Erythroblast (primary cell): ENCODE measurements at regions not wholly inside any gene's neighbourhood (a gene's known extent, or its start where the extent isn't known, plus 50 kb on each side); places are given as distances from the start of the nearest gene placed in this dataset.

ENCODE experiments used
- DNase-seq, 2 experiments: peaks; one replicate each; lab custom pipeline; 2025; lab: John Stamatoyannopoulos, UW
- GATA1 ChIP-seq: IDR thresholded peaks from 2 replicates; pipeline ENCODE4 v1.6.1; 2011; ENCODE audit warnings: low read depth, mild to moderate bottlenecking, control low read depth, low read length, moderate library complexity
- POLR2A ChIP-seq: IDR thresholded peaks from 2 replicates; pipeline ENCODE4 v1.6.1; 2011; ENCODE audit warnings: mild to moderate bottlenecking, low read length

DNA sequence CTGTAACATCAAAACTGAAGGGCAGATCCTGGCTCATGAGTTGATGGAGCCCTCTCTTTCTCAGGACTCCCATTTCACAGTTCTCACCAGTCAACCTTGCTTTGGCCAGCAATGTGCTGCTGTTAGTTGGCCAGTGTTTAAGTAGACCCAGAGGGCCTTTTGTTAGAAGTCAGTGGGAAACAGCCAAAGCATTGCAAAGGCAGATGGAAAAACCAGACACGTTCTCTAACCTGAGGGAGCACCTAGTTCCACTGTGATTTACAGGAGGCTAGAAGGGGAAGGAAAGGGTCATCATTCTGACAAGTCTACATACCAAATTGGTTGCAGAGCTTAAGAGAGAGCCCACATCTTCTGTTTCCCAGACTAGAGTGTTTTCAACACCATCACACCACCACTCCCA is 196.4 kb downstream of the OPA1 start:
- no peak for TF ChIP-seq GATA1
- TF ChIP-seq POLR2A = no peak
- no peak for DNase-seq

DNA sequence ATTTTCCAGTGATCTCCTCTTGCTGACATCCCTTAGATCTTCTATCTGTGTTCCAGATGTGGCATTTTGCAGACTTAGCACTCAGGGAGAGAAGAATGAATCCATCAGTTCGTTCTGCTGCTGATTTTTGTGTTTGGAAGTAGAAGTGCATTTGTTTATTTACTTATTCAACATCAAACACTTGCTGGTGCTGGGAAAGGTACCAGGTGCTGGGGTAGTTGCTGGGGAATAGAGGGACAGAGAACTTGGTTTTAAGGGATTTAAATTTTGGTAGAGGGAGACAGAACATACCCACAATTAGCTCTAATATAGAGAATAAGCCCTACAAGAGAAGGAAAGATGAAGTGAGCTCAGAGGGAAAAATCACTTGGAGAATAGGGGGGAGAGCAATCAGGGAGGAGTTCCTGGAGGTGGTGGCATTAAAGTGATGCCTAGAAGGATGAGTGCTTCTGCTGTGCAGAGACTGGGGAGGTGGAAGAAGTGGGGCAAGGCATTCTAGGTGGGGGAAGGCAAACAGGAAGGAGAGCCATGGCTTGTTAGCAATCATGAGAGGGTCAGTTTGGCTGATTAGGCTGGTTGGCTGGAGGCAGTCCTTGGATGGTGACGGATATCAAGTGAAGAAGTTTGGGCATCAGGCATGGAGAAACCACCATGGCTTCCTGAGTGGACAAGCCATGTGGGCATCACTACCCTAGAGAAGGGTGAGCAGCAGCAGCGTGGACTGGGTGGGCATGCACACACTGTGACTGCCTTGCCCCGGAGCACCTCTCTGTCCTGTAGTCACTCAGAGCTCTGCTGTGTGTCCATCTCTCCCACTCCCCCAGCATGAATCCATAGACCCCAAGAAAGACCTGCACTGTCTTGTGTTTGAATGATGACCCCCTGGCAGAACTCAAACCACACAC is 197.3 kb downstream of the OPA1 start:
- TF ChIP-seq GATA1 (no peak), POLR2A (no peak)
- DNase-seq = no peak

DNA sequence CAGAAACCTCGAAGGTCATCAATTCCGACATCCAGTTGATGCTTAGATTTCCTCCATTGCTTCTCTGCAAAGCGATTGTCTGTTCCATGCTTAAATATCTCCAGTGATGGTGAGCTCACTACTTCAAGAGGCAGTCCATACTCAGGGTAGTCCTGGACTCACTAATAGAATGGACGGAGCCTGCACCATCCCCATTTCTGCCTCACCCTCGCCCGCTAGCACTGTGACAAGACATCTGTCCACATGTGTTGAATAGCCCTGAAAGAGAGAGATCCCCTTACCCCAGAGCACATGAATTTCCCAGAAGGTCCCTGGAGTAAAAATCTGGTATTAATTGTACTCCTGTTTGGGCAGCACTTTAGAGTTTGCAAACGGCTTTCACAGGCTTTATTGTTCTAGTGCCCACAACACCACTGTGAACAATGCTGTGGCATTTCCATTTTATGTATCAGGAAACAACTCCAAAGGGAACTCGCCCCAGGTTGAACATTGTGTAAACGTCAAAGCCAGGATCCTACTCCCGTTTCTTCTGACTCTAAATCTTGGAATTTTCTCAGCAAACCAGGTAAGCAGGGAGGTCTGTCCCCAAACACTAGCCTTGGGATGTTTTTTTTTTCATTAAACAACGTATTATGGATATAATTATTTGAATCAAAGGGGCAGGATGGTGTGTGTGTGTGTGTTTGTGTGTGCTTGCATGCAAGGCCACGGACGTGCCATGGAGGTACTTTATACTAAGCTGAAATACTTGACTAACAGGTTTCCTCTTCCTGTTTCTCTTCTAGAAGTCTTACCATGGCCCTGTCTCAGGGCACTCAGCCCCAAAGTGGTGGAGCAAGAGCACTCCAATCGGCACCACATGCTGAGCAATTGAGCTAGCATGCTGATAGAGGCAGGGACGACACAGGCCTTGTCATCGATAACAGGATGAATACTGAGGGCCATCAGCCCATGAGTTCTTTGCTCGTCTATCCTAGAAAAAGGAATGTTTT is 198.3 kb downstream of the OPA1 start:
- TF ChIP-seq POLR2A (no peak), GATA1 (no peak)
- peak in 1 of 2 experiments; percentile 7 for DNase-seq

DNA sequence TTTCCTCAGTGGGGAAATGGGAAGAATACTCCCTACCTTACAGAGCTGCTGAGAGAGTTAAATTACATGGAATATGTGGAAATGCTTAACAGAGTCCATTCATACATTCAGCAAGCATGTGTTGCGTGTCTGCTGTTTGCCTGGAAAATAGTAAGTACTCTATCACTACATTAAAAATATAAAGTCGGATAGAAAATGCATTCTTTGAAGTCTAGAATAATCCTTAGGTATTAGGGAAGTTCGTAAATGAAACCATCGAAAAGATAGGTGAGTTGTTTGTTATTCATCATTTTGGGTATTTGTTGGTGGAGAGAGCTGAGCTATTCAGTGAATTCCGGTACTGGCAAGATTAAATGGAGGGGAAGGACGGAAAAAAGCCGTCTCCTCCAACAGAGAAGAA is 200.1 kb downstream of the OPA1 start:
- TF ChIP-seq POLR2A (no peak), GATA1 (no peak)

DNA sequence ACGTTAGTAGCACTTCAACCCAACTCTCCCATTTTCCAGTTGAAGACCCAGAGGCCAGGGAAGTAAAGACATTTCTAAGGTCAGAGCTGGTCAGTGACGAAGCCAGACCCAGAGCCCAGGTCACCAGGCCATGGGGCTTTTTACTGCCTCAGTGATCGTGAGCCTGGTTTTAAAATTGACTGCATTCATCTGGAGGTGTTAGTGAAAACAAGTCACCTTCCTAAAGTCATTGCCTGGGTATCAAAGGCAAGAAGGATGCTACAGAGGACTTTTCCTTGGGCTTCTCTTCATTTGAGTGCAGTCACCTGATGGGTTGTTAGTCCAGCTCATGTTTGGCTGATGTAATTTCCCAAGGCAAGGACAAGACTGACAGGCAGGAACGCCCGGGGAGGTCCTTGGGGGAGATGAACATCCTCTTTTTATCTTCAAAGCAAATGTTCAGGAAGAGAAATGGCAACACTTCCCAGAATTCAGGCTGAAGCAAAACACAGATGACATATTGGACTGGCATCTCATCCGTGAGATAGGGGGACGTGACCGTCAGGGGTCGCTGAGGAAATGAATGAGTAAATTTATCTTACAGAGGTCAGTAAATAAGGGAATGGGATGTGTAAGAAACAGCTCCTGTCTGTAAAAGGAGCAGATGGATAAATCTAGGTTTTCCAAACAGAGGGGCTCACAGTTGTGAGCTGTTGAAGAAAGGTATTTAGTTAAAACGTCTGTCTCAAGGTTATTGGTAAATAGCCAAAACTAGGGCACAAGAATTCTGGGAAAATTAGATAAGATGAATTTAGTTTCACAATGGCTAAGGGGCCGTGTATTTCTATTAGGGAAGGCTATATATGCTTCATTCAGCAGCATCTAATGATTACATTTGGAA is 201.2 kb downstream of the OPA1 start:
- DNase-seq = peak; percentile 24 to 50
- no peak for TF ChIP-seq GATA1
- no peak for TF ChIP-seq POLR2A

More for the DNA sequence above, 200.1 kb downstream of the OPA1 start:
- DNase-seq = no peak

DNA sequence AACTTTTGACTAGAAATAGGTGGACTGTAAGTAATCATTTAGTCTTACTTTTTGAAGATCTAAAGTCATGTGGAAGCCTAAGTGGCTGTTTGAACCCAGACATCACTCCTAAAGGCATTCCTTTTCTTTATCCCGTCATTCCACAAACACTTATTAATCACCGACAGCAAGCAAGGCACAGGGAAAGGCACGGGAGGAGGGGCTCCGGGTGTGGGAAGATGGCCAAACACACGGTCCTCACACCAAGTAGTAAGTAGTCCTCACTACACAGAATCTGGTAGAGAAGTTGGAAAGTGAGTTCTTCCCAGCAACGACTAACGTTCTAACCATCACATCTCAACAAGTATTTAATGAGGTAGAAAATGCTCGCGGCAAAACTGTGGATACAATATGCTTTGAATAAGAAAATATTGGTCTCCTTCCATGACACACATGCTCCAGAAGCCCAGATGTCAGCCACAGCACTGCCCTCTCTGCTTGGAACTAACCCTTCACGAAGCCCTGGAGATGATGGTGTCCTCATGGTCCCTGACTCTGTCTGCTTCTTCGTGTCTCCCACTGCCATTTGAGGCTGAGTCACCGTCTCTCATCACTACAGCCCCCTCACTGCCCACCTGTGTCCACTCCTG is 202.2 kb downstream of the OPA1 start:
- no peak for DNase-seq
- TF ChIP-seq GATA1 = no peak
- TF ChIP-seq POLR2A = no peak

DNA sequence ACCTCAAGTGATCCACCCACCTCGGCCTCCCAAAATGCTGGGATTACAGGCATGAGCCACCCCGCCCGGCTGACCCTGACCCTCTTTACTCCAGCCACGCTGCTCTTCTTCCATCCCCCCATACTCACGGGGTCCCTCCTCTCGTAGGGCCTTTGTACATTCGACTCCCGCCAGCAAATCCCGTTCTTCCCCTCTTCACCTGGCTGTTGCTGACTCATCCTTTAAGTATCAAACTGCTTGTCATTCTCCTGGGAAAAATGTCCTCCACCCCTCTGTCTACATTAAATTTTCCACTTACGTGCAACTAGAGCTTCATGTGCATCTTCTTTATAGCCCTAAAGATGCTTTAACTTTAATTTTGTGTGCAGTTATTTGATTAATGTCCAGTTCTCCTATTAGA is 203.1 kb downstream of the OPA1 start:
- DNase-seq = no peak
- TF ChIP-seq POLR2A = no peak
- TF ChIP-seq GATA1 = no peak

DNA sequence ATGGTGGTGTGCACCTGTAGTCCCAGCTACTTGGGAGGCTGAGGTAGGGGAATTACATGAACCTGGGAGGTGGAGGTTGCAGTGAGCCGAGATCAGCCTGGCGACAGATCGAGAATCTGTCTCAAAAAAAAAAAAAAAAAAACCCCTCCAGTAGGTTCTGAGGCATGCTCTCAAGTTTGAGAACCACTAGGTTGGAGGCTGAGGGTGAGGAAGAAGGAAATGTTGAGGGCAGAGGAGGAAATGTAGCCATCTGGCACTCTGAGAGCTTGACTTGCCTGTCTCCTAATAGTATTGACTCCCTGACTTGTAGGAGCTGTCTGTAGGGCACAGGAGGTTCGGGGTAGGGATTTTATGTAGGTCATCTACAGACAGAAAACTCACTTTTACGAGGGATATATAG is 204.6 kb downstream of the OPA1 start:
- no peak for DNase-seq
- TF ChIP-seq GATA1 = no peak
- no peak for TF ChIP-seq POLR2A

DNA sequence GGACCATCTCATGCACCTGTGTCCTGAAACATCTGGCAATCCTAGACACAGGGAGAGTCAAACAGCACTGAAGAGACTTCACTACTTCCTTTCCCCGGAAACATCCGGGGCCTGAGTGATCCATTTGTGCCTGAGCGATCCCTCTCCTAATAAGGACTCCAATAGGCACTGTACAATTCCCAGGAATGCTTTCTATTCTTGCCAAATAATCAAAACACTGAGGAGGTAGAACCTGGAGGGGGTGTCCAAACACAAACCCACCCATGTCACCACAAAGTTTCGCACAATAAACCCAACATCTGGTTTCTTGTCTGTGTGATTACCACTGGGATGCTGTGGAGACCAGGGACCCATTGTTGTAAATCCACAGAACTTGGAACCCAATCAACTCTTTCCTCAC is 205.0 kb downstream of the OPA1 start:
- TF ChIP-seq POLR2A = no peak
- no peak for TF ChIP-seq GATA1
- DNase-seq = no peak

DNA sequence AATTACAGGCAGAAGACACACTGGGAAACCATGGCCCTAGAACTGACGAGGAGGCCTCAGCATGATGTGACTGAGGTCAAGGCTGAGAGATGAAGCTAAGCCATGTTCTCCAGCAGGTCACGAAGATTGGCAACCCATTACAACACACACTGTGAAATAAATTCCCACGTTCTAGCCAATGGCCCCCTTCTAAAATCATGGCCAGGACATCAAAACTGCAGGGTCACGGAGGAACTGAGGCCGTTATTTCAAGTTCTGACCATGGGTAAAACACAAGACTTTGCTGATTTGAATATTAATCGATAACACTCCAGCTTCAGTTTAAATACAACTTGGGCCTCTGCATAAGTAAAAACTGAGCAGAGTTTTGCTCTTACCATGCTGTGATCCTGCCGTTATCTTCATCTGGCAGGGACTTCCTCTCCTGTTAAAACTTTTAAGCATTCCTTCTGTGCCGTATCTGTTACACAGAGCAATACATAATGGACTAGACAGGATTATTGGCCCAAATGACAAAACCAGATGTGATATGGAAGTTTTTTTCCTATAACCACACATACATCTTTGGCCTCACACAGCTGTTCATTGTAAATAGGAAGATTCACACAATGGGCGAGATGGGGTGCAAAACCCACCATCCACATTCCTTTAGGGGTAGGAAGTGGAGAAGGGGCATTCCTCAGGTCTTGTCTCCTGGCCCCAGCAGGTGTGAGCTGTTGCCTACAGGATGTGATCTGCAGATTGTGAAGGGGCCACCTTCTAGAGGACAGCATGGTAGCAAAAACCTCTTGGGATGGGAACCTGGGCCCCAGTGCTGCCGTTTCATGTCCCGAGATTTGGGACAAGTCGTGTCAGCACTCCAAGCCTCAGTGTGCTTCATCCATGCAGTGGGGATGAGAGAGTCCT is 207.4 kb downstream of the OPA1 start:
- no peak for DNase-seq
- TF ChIP-seq POLR2A (no peak), GATA1 (no peak)

DNA sequence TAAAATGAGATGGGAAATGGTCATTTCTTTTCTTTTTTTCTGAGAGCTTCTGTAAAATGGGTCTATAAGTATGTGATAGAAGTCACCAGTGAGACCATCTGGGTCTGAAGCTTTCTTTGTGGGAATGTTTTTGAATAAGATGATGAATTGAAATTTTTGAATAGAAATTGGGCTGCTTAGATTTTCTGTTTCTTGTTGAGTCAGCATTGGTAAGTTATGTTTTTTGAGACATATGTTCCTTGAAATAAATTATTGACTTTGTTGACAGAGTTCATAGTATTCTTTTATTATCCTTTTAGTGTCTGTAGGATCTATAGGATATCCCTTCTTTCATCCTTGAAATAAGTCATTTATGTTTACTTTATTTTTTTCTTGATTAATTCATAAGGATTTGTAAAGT is 208.1 kb downstream of the OPA1 start:
- no peak for DNase-seq
- TF ChIP-seq GATA1 (no peak), POLR2A (no peak)
